HCT116 (cell line): ENCODE measurements at regions not wholly inside any gene's neighbourhood (a gene's known extent, or its start where the extent isn't known, plus 50 kb on each side); places are given as distances from the start of the nearest gene placed in this dataset.

Experiments used
- ATAC-seq: fragments of 200-7000 bp; cut with Tn5 transposase; 2 replicates; pipeline ENCODE4 v1.9.1; 2020; ENCODE audit warnings: mild to moderate bottlenecking, moderate library complexity
- BruUV-seq: library from RNA; stranded (reverse); fragments of 400-500 nt; replicated peaks from 2 replicates; lab custom pipeline; 2021; lab: Mats Ljungman, UMichigan
- CTCF ChIA-PET: fragments of 300-600 bp; sonication (Branson Sonifier 250); formaldehyde crosslinking; loops from one replicate; lab custom pipeline; 2021; ENCODE audit warnings: antibody characterized with exemption; lab: Charles Lee
- POLR2A ChIA-PET: fragments of 300-600, 350-600 bp; sonication (Branson Sonifier 250); formaldehyde crosslinking; loops from one replicate; lab custom pipeline; 2021; ENCODE audit warnings: antibody characterized with exemption; lab: Charles Lee
- RAD21 ChIA-PET, 2 experiments: fragments of 300-600 bp; sonication (Branson Sonifier 250); formaldehyde crosslinking; loops; one replicate each; lab custom pipeline; 2023; ENCODE audit warnings: low total read pairs in 2 of 2; ENCODE audit not compliant: uncharacterized antibody in 2 of 2, unreplicated experiment in 2 of 2, low non-redundant PET in 1 of 2; lab: Charles Lee
- DNase-seq: peaks from one replicate; pipeline ENCODE4 v3.0.0-alpha.2; 2010; ENCODE audit warnings: low read depth, low spot score
- H2AFZ ChIP-seq: fragments of 200-600 bp; shearing (Covaris generic), sonication (generic); 2 replicates; pipeline ENCODE4 v1.6.1; 2017; ENCODE audit warnings: low read depth, mixed run types, mixed read lengths, antibody characterized with exemption, low read length; ENCODE audit not compliant: poor library complexity, severe bottlenecking
- H3K27ac ChIP-seq: 2 replicates; pipeline ENCODE4 v1.5.1; 2012; ENCODE audit warnings: low read depth, low read length
- H3K27me3 ChIP-seq: fragments of 200-600 bp; sonication (generic); 2 replicates; pipeline ENCODE4 v1.6.1; 2016; ENCODE audit warnings: mixed run types, low read length, mixed read lengths; ENCODE audit not compliant: insufficient read depth
- H3K36me3 ChIP-seq, 2 experiments: fragments of 200-500 bp in 1 of 2; fragments of 200-600 bp in 1 of 2; sonication (Bioruptor generic) in 1 of 2; sonication (generic) in 1 of 2; 2 replicates each; pipeline versions ENCODE4 v1.5.1 to v1.6.1; 2014 to 2016; ENCODE audit warnings: low read length in 2 of 2, inconsistent platforms in 1 of 2, mixed read lengths in 1 of 2, mixed run types in 1 of 2; ENCODE audit not compliant: insufficient read depth in 2 of 2, control insufficient read depth in 1 of 2
- H3K4me1 ChIP-seq, 2 experiments: fragments of 200-600 bp in 1 of 2; sonication (generic) in 1 of 2; 2 replicates each; pipeline versions ENCODE4 v1.5.1 to v1.6.1; 2012 to 2017; ENCODE audit warnings: low read length in 2 of 2, inconsistent platforms in 1 of 2, mild to moderate bottlenecking in 1 of 2, mixed read lengths in 1 of 2, mixed run types in 1 of 2, moderate library complexity in 1 of 2; ENCODE audit not compliant: insufficient read depth in 2 of 2, control insufficient read depth in 1 of 2
- H3K4me2 ChIP-seq: fragments of 200-600 bp; sonication (generic); 2 replicates; pipeline ENCODE4 v1.6.1; 2017; ENCODE audit warnings: mixed run types, low read length, mixed read lengths
- H3K4me3 ChIP-seq, 2 experiments: fragments of 200-600 bp in 1 of 2; sonication (generic) in 1 of 2; replicated peaks in 1 of 2; 2 replicates each; pipeline ENCODE4 v1.5.1; 2011 to 2016; ENCODE audit warnings: low read length in 2 of 2, control low read depth in 1 of 2, low read depth in 1 of 2, mild to moderate bottlenecking in 1 of 2, mixed read lengths in 1 of 2, mixed run types in 1 of 2
- H3K79me2 ChIP-seq: fragments of 200-600 bp; sonication (generic); 2 replicates; pipeline ENCODE4 v1.6.1; 2017; ENCODE audit warnings: mild to moderate bottlenecking, mixed run types, low read length, moderate library complexity, mixed read lengths; ENCODE audit not compliant: insufficient read depth
- H3K9ac ChIP-seq: fragments of 200-600 bp; sonication (generic); 2 replicates; pipeline ENCODE4 v1.6.1; 2016; ENCODE audit warnings: low read length, mixed read lengths
- H3K9me2 ChIP-seq: fragments of 200-600 bp; sonication (generic), shearing (Covaris generic); 2 replicates; pipeline ENCODE4 v1.6.1; 2017; ENCODE audit warnings: mixed run types, mild to moderate bottlenecking, moderate library complexity; ENCODE audit not compliant: insufficient read depth
- H3K9me3 ChIP-seq, 2 experiments: fragments of 200-500 bp in 1 of 2; fragments of 200-600 bp in 1 of 2; sonication (Bioruptor generic) in 1 of 2; sonication (generic) in 1 of 2; 2 replicates each; pipeline ENCODE4 v1.6.1; 2014 to 2017; ENCODE audit warnings: low read length in 2 of 2, mixed read lengths in 2 of 2, inconsistent platforms in 1 of 2, low read depth in 1 of 2, mild to moderate bottlenecking in 1 of 2, mixed run types in 1 of 2, moderate library complexity in 1 of 2; ENCODE audit not compliant: control insufficient read depth in 1 of 2, insufficient read depth in 1 of 2
- H4K20me1 ChIP-seq: fragments of 200-600 bp; sonication (generic), shearing (Covaris generic); 2 replicates; pipeline ENCODE4 v1.6.1; 2017; ENCODE audit warnings: mixed run types, mild to moderate bottlenecking, moderate library complexity; ENCODE audit not compliant: insufficient read depth
- ATF3 ChIP-seq: IDR thresholded peaks from 2 replicates; pipeline ENCODE4 v1.6.1; 2012
- CBX3 ChIP-seq: IDR thresholded peaks from 2 replicates; pipeline ENCODE4 v1.6.1; 2012; ENCODE audit warnings: low read depth
- CEBPB ChIP-seq: IDR thresholded peaks from 2 replicates; pipeline ENCODE4 v1.6.1; 2012; ENCODE audit warnings: low read depth
- CTCF ChIP-seq, 3 experiments: fragments of 200-600 bp in 1 of 3; sonication (generic) in 1 of 3; IDR thresholded peaks in 2 of 3; conservative IDR thresholded peaks in 1 of 3; 2 replicates each; pipeline ENCODE4 v1.5.1; 2012 to 2017; ENCODE audit warnings: low read depth in 2 of 3, low read length in 2 of 3, antibody characterized with exemption in 1 of 3, borderline replicate concordance in 1 of 3, control low read depth in 1 of 3, mild to moderate bottlenecking in 1 of 3, mixed read lengths in 1 of 3, mixed run types in 1 of 3, moderate library complexity in 1 of 3; ENCODE audit not compliant: insufficient read depth in 1 of 3
- ELF1 ChIP-seq: IDR thresholded peaks from 2 replicates; pipeline ENCODE4 v1.6.1; 2012; ENCODE audit warnings: low read depth, borderline replicate concordance
- EZH2 ChIP-seq: fragments of 200-600 bp; sonication (generic); IDR thresholded peaks from 2 replicates; pipeline ENCODE4 v1.6.1; 2017; ENCODE audit warnings: antibody characterized with exemption, mixed run types
- EZH2phosphoT487 ChIP-seq: fragments of 200-600 bp; IDR thresholded peaks from 2 replicates; pipeline ENCODE4 v1.6.1; 2018; ENCODE audit warnings: antibody characterized with exemption, borderline replicate concordance
- FOSL1 ChIP-seq: IDR thresholded peaks from 2 replicates; pipeline ENCODE4 v1.6.1; 2012; ENCODE audit warnings: low read depth
- MAX ChIP-seq: IDR thresholded peaks from 2 replicates; pipeline ENCODE4 v1.6.1; 2012
- POLR2A ChIP-seq: IDR thresholded peaks from 2 replicates; pipeline ENCODE4 v1.7.0; 2011; ENCODE audit warnings: borderline replicate concordance; ENCODE audit not compliant: insufficient read depth, insufficient read length; ENCODE audit errors: extremely low read depth
- POLR2AphosphoS5 ChIP-seq: IDR thresholded peaks from 2 replicates; pipeline ENCODE4 v1.6.1; 2011; ENCODE audit warnings: mild to moderate bottlenecking, low read depth, low read length, moderate library complexity
- SP1 ChIP-seq: IDR thresholded peaks from 2 replicates; pipeline ENCODE4 v1.6.1; 2012; ENCODE audit warnings: low read depth
- TCF7L2 ChIP-seq: IDR thresholded peaks from 2 replicates; pipeline ENCODE4 v1.7.0; 2011; ENCODE audit warnings: borderline replicate concordance, inconsistent platforms; ENCODE audit not compliant: insufficient read depth, insufficient read length; ENCODE audit errors: extremely low read depth
- YY1 ChIP-seq: IDR thresholded peaks from 2 replicates; pipeline ENCODE4 v1.6.1; 2011; ENCODE audit warnings: low read length, low read depth, moderate library complexity, mild to moderate bottlenecking; ENCODE audit not compliant: insufficient replicate concordance; ENCODE audit errors: extremely low read depth
- ZFX ChIP-seq: fragments of 450-650 bp; IDR thresholded peaks from 2 replicates; pipeline ENCODE4 v1.6.1; 2017
- intact Hi-C: fragments of 100-400 bp; cut with micrococcal nuclease; formaldehyde crosslinking; loops from 2 replicates; pipeline ENCODE4 v1.10.0; 2022
- TF ChIP-seq, protein P1 (sequence below): IDR thresholded peaks from 2 replicates; pipeline ENCODE4 v1.6.1; 2011; ENCODE audit warnings: mild to moderate bottlenecking, low read length, moderate library complexity; ENCODE audit not compliant: insufficient replicate concordance; ENCODE audit errors: extremely low read depth
- TF ChIP-seq, protein P2 (sequence below): IDR thresholded peaks from 2 replicates; pipeline ENCODE4 v1.6.1; 2012; ENCODE audit warnings: low read depth

DNA sequence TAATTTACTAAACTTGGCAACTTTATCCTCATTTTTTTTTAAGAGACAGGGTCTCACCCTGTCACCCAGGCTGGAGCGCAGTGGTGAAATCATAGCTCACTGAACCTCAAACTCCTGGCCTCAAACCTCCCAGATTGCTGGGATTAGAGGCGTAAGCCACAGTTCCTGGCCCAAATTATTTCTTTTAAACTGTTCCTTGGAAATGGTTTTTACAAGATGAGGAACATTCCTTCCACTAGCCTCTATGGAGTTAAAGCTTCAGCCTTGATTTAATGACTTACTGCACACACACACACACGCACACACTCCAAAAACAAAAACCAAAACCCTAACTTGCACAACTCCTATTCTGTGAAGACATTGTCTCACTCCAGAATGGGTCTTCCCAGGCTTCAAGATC lies 77.2 kb upstream of the TARS1 start (continued):
- TF ChIP-seq, protein P1, sequence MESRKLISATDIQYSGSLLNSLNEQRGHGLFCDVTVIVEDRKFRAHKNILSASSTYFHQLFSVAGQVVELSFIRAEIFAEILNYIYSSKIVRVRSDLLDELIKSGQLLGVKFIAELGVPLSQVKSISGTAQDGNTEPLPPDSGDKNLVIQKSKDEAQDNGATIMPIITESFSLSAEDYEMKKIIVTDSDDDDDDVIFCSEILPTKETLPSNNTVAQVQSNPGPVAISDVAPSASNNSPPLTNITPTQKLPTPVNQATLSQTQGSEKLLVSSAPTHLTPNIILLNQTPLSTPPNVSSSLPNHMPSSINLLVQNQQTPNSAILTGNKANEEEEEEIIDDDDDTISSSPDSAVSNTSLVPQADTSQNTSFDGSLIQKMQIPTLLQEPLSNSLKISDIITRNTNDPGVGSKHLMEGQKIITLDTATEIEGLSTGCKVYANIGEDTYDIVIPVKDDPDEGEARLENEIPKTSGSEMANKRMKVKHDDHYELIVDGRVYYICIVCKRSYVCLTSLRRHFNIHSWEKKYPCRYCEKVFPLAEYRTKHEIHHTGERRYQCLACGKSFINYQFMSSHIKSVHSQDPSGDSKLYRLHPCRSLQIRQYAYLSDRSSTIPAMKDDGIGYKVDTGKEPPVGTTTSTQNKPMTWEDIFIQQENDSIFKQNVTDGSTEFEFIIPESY = no peak
- TF ChIP-seq YY1 = no peak
- no peak for TF ChIP-seq EZH2phosphoT487
- TF ChIP-seq ATF3 = no peak
- TF ChIP-seq ZFX = no peak

DNA sequence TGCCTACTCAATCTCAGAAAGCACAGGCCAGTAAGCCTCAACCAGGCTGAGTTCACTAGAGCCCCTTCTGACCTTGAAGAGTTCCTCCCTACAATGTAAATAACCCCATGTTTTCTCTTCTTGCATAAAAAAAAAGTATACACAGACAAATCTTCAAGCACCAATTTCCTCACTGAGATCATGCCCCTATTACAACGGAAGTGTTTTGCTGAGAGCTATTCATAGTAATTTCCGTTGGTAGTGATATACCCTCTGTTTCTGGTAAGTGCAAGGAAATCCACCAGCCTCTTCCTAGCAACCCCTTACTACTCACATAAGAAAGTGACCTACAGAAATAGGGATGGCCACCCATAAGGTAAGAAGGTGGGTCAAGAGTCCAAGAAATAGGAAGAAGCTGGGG lies 76.4 kb upstream of the TARS1 start:
- no peaks in the 10 kb centered on the region for H3K27me3 ChIP-seq
- H3K4me2 ChIP-seq = no peak overlapping the region
- ATAC-seq (no peak), DNase-seq (no peak)
- no TSS peak for BruUV-seq
- ChIA-PET POLR2A (no interaction called here), RAD21 (no interaction called here), CTCF (no interaction called here)
- H3K9me3 ChIP-seq = no peaks in the 10 kb centered on the region
- H3K79me2 ChIP-seq = no peaks in the 10 kb centered on the region
- no peaks in the 10 kb centered on the region for H3K4me1 ChIP-seq
- no peaks in the 10 kb centered on the region for H3K9me2 ChIP-seq
- H3K9ac ChIP-seq = no peak overlapping the region
- no peaks in the 10 kb centered on the region for H4K20me1 ChIP-seq
- H3K4me3 ChIP-seq = no peak overlapping the region
- H3K36me3 ChIP-seq = no peaks in the 10 kb centered on the region
- H2AFZ ChIP-seq = no peak overlapping the region
- intact Hi-C loops = no loop called here
- no peak overlapping the region for H3K27ac ChIP-seq
- TF ChIP-seq ELF1 (no peak), ATF3 (no peak), POLR2A (no peak), CBX3 (no peak), TCF7L2 (no peak), SP1 (no peak), CEBPB (no peak), POLR2AphosphoS5 (no peak), CTCF (IDR thresholded peaks at IDR 0.05 in 2 of 3, conservative IDR thresholded peaks at IDR 0.05 in 1 of 3; ENCODE audit: borderline replicate concordance in 1 of 3, insufficient read depth in 1 of 3, low read depth in 2 of 3, low read length in 2 of 3) (no peak), YY1 (no peak), ZFX (no peak), MAX (no peak), EZH2 (no peak), FOSL1 (no peak), EZH2phosphoT487 (no peak)
- TF ChIP-seq, protein P2, sequence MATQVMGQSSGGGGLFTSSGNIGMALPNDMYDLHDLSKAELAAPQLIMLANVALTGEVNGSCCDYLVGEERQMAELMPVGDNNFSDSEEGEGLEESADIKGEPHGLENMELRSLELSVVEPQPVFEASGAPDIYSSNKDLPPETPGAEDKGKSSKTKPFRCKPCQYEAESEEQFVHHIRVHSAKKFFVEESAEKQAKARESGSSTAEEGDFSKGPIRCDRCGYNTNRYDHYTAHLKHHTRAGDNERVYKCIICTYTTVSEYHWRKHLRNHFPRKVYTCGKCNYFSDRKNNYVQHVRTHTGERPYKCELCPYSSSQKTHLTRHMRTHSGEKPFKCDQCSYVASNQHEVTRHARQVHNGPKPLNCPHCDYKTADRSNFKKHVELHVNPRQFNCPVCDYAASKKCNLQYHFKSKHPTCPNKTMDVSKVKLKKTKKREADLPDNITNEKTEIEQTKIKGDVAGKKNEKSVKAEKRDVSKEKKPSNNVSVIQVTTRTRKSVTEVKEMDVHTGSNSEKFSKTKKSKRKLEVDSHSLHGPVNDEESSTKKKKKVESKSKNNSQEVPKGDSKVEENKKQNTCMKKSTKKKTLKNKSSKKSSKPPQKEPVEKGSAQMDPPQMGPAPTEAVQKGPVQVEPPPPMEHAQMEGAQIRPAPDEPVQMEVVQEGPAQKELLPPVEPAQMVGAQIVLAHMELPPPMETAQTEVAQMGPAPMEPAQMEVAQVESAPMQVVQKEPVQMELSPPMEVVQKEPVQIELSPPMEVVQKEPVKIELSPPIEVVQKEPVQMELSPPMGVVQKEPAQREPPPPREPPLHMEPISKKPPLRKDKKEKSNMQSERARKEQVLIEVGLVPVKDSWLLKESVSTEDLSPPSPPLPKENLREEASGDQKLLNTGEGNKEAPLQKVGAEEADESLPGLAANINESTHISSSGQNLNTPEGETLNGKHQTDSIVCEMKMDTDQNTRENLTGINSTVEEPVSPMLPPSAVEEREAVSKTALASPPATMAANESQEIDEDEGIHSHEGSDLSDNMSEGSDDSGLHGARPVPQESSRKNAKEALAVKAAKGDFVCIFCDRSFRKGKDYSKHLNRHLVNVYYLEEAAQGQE = no peak
